Psoas muscle (tissue), 7 donors: ENCODE measurements at regions not wholly inside any gene's neighbourhood (a gene's known extent, or its start where the extent isn't known, plus 50 kb on each side); places are given as distances from the start of the nearest gene placed in this dataset.

Experiments used
- ATAC-seq, 4 donors: fragments of 200-7000 bp; cut with Tn5 transposase; one replicate each; pipeline ENCODE4 v1.9.1; 2020; ENCODE audit warnings: moderate library complexity in 3 of 4, mild to moderate bottlenecking in 2 of 4
- DNase-seq, 2 donors: peaks; one replicate each; pipeline ENCODE4 v3.0.0-alpha.2; 2020
- H3K27ac ChIP-seq: fragments of 200-600 bp; one replicate; pipeline ENCODE4 v1.8.0; 2022
- H3K27me3 ChIP-seq, 3 donors: fragments of 200-600 bp in 1 of 3; one replicate each; pipeline versions ENCODE4 v1.6.1 to v1.8.0; 2013 to 2022; ENCODE audit warnings: low read length in 2 of 3, mild to moderate bottlenecking in 2 of 3, moderate library complexity in 1 of 3; ENCODE audit not compliant: insufficient read depth in 3 of 3
- H3K36me3 ChIP-seq, 2 donors: fragments of 200-600 bp in 1 of 2; one replicate each; pipeline versions ENCODE4 v1.6.1 to v1.8.0; 2013 to 2022; ENCODE audit warnings: low read depth in 1 of 2, mild to moderate bottlenecking in 1 of 2, moderate library complexity in 1 of 2; ENCODE audit not compliant: insufficient read depth in 1 of 2
- H3K4me1 ChIP-seq: fragments of 200-600 bp; one replicate; pipeline ENCODE4 v1.8.0; 2022
- H3K4me3 ChIP-seq: fragments of 200-600 bp; one replicate; pipeline ENCODE4 v1.8.0; 2022; ENCODE audit warnings: mild to moderate bottlenecking
- H3K9me3 ChIP-seq: fragments of 200-600 bp; one replicate; pipeline ENCODE4 v1.8.0; 2022
- CTCF ChIP-seq: fragments of 200-600 bp; IDR thresholded peaks from one replicate; pipeline ENCODE4 v1.8.0; 2022; ENCODE audit warnings: antibody characterized with exemption
- WGBS, 3 donors: extraction: QIAGEN DNeasy Blood & Tissue Kit; methylation state at CpG; one replicate each; pipeline versions ENCODE4 v1.1.6 to v1.1.7; 2013; 5-methylcytosine and 5-hydroxymethylcytosine counted together
- intact Hi-C, 2 donors: fragments of 100-400 bp; cut with DNase I; formaldehyde crosslinking; loops; one replicate each; pipeline versions ENCODE4 v1.11.0 to v1.14.2; 2022
- donor health status: healthy with polysubstance abuse.
- donor health status: DM: no; HTN: no; CAD: no; lungs with moderate emphysema.
- donor health status: Bipolar disorder and iron deficiency.
- donor health status: healthy.
- donor health status: DM: yes; HTN: yes; CAD: no.
- donor health status: DM: no; HTN: no; CAD: no.
- donor health status: DM: yes; HTN: yes; CAD: no.

DNA sequence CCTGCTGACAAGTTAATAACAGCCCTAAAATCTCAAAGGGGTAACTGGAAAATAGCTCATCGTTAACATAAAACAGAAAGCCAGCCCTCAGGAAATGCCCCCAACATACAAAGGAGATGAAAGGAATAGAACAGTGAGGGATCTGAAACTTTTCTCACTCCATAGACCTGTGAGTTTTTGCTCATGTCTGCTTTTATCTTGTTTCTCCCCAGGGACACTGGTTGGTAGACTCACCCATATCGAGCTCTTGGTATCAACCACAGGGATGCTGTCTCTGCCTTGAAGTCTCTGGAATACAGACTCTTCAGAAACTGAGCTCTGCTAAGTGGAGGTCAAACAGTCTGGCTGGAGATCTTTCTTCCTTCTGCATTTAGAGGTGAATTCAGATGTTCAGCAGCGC, 77.4 kb upstream of the CAMK1G start:
- no peak for TF ChIP-seq CTCF
- Histone ChIP-seq H3K4me1 (no peaks in the 10 kb centered on the region), H3K36me3 (no peaks in the 10 kb centered on the region), H3K4me3 (no peak overlapping the region), H3K9me3 (no peaks in the 10 kb centered on the region), H3K27ac (no peak overlapping the region), H3K27me3 (no peaks in the 10 kb centered on the region)
- WGBS, 3 donors: 54 to 61% (median 58%) methylated on average over 3 of the region's 3 CpGs
- ATAC-seq (no peak), DNase-seq (no peak)
- intact Hi-C loops: no loop called here

DNA sequence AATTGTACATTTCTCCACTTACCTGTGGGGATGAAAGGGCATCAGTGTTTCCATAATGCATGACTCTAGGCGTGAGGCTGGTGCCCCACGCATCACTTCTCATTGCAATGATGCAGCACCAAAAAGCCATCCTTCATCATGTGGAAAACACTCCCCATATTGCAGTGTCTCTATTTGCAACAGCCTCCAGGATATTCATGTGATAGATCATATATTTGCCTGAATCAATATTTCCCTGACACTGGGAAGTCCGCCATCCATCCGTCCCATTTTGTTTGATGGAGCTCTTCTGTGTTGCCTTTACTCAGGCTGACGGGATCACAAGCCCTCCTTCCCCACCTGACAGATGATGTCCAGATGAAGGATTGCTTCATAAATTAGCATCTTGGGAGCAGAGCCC, 74.5 kb upstream of the CAMK1G start:
- Histone ChIP-seq H3K4me1 (no peaks in the 10 kb centered on the region), H3K27ac (no peak overlapping the region), H3K36me3 (no peaks in the 10 kb centered on the region), H3K27me3 (no peaks in the 10 kb centered on the region), H3K4me3 (no peak overlapping the region), H3K9me3 (no peaks in the 10 kb centered on the region)
- no peak for ATAC-seq
- 83 to 89% (median 86%) methylated on average over 5 of the region's 5 CpGs for WGBS, 3 donors
- no peak for TF ChIP-seq CTCF
- no peak for DNase-seq
- intact Hi-C loops: no loop called here

GRCh38 chr1:209510063-209510462, 73.5 kb upstream of the CAMK1G start:
- TF ChIP-seq CTCF: no peak
- no peaks in the 10 kb centered on the region for H3K36me3 ChIP-seq
- H3K4me1 ChIP-seq: no peaks in the 10 kb centered on the region
- DNase-seq: no peak
- no peak for ATAC-seq
- no peak overlapping the region for H3K4me3 ChIP-seq
- intact Hi-C loops: no loop called here
- H3K27me3 ChIP-seq: peaks cover 0 to 3% (median 0%) of the 10 kb centered on the region in 3 donors
- H3K27ac ChIP-seq: no peak overlapping the region
- WGBS, 3 donors: 54 to 72% (median 62%) methylated on average over 4 of the region's 4 CpGs
- no peaks in the 10 kb centered on the region for H3K9me3 ChIP-seq

- no peak for TF ChIP-seq CTCF
- Histone ChIP-seq H3K27me3 (peaks cover 0 to 4% (median 0%) of the 10 kb centered on the region in 3 donors), H3K27ac (no peak overlapping the region), H3K4me3 (no peak overlapping the region), H3K36me3 (no peaks in the 10 kb centered on the region), H3K9me3 (no peaks in the 10 kb centered on the region), H3K4me1 (no peaks in the 10 kb centered on the region)
- 42 to 44% (median 42%) methylated on average over 3 of the region's 3 CpGs for WGBS, 3 donors
- intact Hi-C loops: no loop called here
- ATAC-seq: no peak
- no peak for DNase-seq
Measured at GRCh38 chr1:209511169-209511568, 72.3 kb upstream of the CAMK1G start.

DNA sequence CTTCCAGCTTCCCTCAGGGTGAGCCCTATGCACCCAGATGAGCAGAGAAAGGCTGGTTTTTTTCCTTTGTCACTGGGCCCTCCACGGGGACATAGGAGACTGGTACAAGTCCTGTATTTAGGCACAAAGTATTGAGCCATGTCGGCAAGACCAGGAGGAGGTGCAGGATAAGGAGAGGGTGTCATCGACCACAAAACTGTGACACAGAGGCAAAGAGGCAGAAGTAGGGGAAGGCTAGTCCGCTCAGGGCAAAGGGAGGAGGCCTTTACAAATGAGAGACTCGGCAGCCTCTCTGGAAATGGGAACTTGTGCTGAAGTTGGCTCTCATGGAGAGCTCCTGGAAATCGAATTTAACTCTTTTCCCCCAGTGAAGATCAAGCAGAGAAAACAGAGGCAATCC, 70.7 kb upstream of the CAMK1G start:
- TF ChIP-seq CTCF: no peak
- intact Hi-C loops: no loop called here
- 59 to 70% (median 67%) methylated on average over 6 of the region's 6 CpGs for WGBS, 3 donors

More for the DNA sequence above, 70.7 kb upstream of the CAMK1G start:
- Histone ChIP-seq H3K27me3 (peaks cover 0 to 4% (median 0%) of the 10 kb centered on the region in 3 donors), H3K27ac (no peak overlapping the region), H3K4me1 (no peaks in the 10 kb centered on the region), H3K4me3 (no peak overlapping the region), H3K9me3 (no peaks in the 10 kb centered on the region), H3K36me3 (no peaks in the 10 kb centered on the region)
- ATAC-seq (no peak), DNase-seq (no peak)
